ENCODE measurements at regions not wholly inside any gene's neighbourhood (a gene's known extent, or its start where the extent isn't known, plus 50 kb on each side); places are given as distances from the start of the nearest gene placed in this dataset.

DNA sequence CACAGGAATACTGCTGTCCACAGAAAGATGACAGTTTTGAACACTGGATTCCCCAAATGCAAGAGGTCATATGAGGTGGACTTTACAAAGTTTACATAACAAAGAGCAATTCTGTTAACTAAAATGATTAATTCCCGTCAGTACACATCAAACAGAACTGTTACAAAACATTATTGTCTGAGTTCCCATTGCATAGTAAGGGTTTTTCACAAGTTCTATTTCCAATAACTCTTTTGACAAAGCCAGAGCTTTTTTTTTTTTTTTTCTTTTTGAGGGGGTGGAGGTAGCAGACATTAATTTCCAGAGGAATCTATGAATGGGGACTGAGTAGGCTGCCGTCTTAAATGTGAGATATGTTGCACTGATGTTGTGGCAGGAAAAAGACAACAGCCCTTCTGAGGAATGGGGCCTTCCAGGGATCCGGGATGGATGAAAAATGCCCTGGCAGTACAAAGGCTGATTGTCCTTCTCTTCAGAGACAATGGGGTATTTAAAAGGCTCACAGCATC is 178.1 kb upstream of the KBTBD8 start:
- no peak for TF ChIP-seq POLR2A (IDR thresholded peaks at IDR 0.05)
- TF ChIP-seq, protein P1, sequence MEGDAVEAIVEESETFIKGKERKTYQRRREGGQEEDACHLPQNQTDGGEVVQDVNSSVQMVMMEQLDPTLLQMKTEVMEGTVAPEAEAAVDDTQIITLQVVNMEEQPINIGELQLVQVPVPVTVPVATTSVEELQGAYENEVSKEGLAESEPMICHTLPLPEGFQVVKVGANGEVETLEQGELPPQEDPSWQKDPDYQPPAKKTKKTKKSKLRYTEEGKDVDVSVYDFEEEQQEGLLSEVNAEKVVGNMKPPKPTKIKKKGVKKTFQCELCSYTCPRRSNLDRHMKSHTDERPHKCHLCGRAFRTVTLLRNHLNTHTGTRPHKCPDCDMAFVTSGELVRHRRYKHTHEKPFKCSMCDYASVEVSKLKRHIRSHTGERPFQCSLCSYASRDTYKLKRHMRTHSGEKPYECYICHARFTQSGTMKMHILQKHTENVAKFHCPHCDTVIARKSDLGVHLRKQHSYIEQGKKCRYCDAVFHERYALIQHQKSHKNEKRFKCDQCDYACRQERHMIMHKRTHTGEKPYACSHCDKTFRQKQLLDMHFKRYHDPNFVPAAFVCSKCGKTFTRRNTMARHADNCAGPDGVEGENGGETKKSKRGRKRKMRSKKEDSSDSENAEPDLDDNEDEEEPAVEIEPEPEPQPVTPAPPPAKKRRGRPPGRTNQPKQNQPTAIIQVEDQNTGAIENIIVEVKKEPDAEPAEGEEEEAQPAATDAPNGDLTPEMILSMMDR (IDR thresholded peaks at IDR 0.05): no peak

All from heart left ventricle (tissue), 13 donors.